ENCODE measurements at regions not wholly inside any gene's neighbourhood (a gene's known extent, or its start where the extent isn't known, plus 50 kb on each side); places are given as distances from the start of the nearest gene placed in this dataset.

DNA sequence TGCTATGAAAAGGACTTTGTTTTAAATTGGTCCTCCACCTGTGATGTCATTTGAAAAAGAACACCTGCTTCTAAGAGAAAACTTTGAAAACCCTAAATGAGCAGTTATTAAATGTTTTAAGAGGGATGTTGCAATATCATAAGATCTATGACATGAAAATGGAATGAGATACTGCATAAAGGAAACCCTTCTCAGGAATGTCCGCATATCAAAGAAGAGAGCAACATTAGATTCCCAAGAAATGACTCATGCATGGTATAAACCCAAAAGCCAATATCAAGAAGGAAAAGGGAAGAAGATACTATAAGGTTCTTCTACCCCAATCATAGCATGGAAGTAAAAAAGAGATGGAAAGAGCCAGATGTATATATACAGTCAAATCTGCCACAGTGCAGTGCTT, 627.5 kb upstream of the LMCD1 start:
- Histone ChIP-seq H4K8ac (ENCODE audit: low read depth in 2 of 2, low read length in 2 of 2) (no peak overlapping the region), H4K5ac (ENCODE audit: low read depth, low read length) (no peak overlapping the region), H2BK20ac (ENCODE audit: low read depth, low read length) (no peak overlapping the region), H3K9me1 (ENCODE audit: insufficient read depth, low read length) (no peaks in the 10 kb centered on the region), H2AFZ (replicated peaks; ENCODE audit: low read length, poor library complexity) (no peak overlapping the region), H3K79me1 (ENCODE audit: low read depth in 1 of 2, low read length in 2 of 2) (no peaks in the 10 kb centered on the region), H3K9ac (ENCODE audit: low read depth, low read length) (no peak overlapping the region), H3K27me3 (ENCODE audit: control insufficient read depth, insufficient read depth, low read length) (no peaks in the 10 kb centered on the region), H2BK5ac (ENCODE audit: low read depth, low read length, poor library complexity, severe bottlenecking) (no peak overlapping the region), H2BK15ac (ENCODE audit: low read depth, low read length) (no peak overlapping the region), H3K23ac (ENCODE audit: low read depth, low read length) (no peak overlapping the region), H3K4me1 (ENCODE audit: control insufficient read depth, insufficient read depth, low read length) (no peaks in the 10 kb centered on the region), H3K9me3 (ENCODE audit: control insufficient read depth, insufficient read depth, low read length) (peaks cover 9% of the 10 kb centered on the region), H4K20me1 (ENCODE audit: insufficient read depth, low read length) (no peaks in the 10 kb centered on the region), H2BK120ac (ENCODE audit: low read depth, low read length) (no peak overlapping the region), H3K56ac (ENCODE audit: extremely low read depth, insufficient read depth, low read length) (no peak overlapping the region), H2AK9ac (replicated peaks; ENCODE audit: low read depth, low read length, poor library complexity) (no peak overlapping the region), H3K18ac (ENCODE audit: low read depth, low read length) (no peak overlapping the region), H3K4ac (ENCODE audit: low read depth, low read length) (no peak overlapping the region), H3K27ac (ENCODE audit: insufficient read depth, low read length) (no peak overlapping the region), H3K36me3 (ENCODE audit: control insufficient read depth, insufficient read depth, low read length) (no peaks in the 10 kb centered on the region), H2AK5ac (ENCODE audit: low read depth, low read length) (no peak overlapping the region), H3K4me3 (ENCODE audit: insufficient read depth, low read depth, low read length) (no peak overlapping the region), H3K4me2 (ENCODE audit: low read depth, low read length) (no peak overlapping the region), H3K14ac (replicated peaks; ENCODE audit: low read depth, low read length) (no peak overlapping the region), H4K91ac (ENCODE audit: insufficient read depth, low read depth, low read length) (no peak overlapping the region)
- no CpG with 5 or more reads among the region's 1 CpG for WGBS, 2 experiments (ENCODE audit: extremely low coverage in 2 of 2, insufficient read length in 1 of 2)
- BruUV-seq (replicated peaks) = no TSS peak
- in situ Hi-C loops (cut with MboI; ENCODE audit: low sequenced_read_pairs) (no loop called here), dilution Hi-C loops (cut with HindIII; ENCODE audit: low sequenced_read_pairs, unreplicated experiment) (no loop called here), intact Hi-C loops (cut with micrococcal nuclease) (no loop called here)
- DNase-seq (no peak), ATAC-seq (ENCODE audit: low read depth) (no peak)
- POLR2A ChIA-PET (ENCODE audit: unreplicated experiment) = no interaction called here
- CTCF ChIA-PET = no interaction called here
- TF ChIP-seq SMC3 (IDR thresholded peaks at IDR 0.05; ENCODE audit: low read depth, low read length) = no peak
- no peak for TF ChIP-seq NFE2L2 (IDR thresholded peaks at IDR 0.05; ENCODE audit: low read depth, low read length)
- TF ChIP-seq CTCF (conservative IDR thresholded peaks at IDR 0.05; ENCODE audit: low read depth, low read length) = no peak
- no peak for TF ChIP-seq FOS (IDR thresholded peaks at IDR 0.05; ENCODE audit: low read depth, low read length)
- TF ChIP-seq BHLHE40 (IDR thresholded peaks at IDR 0.05; ENCODE audit: low read depth, low read length) = no peak
- no peak for TF ChIP-seq POLR2A (IDR thresholded peaks at IDR 0.05; ENCODE audit: low read depth, low read length)
- no peak for TF ChIP-seq MXI1 (IDR thresholded peaks at IDR 0.05; ENCODE audit: borderline replicate concordance, low read depth, low read length)
- TF ChIP-seq RAD21 (IDR thresholded peaks at IDR 0.05; ENCODE audit: low read length) = no peak
- no peak for TF ChIP-seq MAZ (IDR thresholded peaks at IDR 0.05; ENCODE audit: borderline replicate concordance, low read depth, low read length)
- TF ChIP-seq RFX5 (IDR thresholded peaks at IDR 0.05; ENCODE audit: low read depth, low read length) = no peak
- TF ChIP-seq USF2 (IDR thresholded peaks at IDR 0.05; ENCODE audit: low read depth, low read length) = no peak

Data from IMR-90 (cell line).